ENCODE measurements at regions not wholly inside any gene's neighbourhood (a gene's known extent, or its start where the extent isn't known, plus 50 kb on each side); places are given as distances from the start of the nearest gene placed in this dataset.

GRCh38 chr3:193798051-193798450, 205.0 kb downstream of the OPA1 start:
- H3K79me2 ChIP-seq (ENCODE audit: control insufficient read depth, insufficient read depth, low read length): no peaks in the 10 kb centered on the region
- H2AFZ ChIP-seq (ENCODE audit: control insufficient read depth, low read length): no peak overlapping the region
- TF ChIP-seq CTCF (optimal IDR thresholded peaks at IDR 0.05 in 1 of 3, IDR thresholded peaks at IDR 0.05 in 1 of 3, conservative IDR thresholded peaks at IDR 0.05 in 1 of 3; ENCODE audit: extremely low read depth in 1 of 3, insufficient read depth in 2 of 3, low read length in 3 of 3): no peak
- TF ChIP-seq EZH2 (IDR thresholded peaks at IDR 0.05; ENCODE audit: low read length): no peak
- H3K9ac ChIP-seq (ENCODE audit: control insufficient read depth, extremely low read depth, insufficient read depth, low read length): no peak overlapping the region
- H3K27me3 ChIP-seq (ENCODE audit: control insufficient read depth, extremely low read depth, insufficient read depth, low read length): peaks cover 6% of the 10 kb centered on the region
- no peak overlapping the region for H3K4me3 ChIP-seq (ENCODE audit: control insufficient read depth in 2 of 3, extremely low read depth in 1 of 3, insufficient read depth in 2 of 3, low read depth in 1 of 3, low read length in 3 of 3)
- no peaks in the 10 kb centered on the region for H3K36me3 ChIP-seq (ENCODE audit: control insufficient read depth in 2 of 2, extremely low read depth in 1 of 2, insufficient read depth in 2 of 2, low read length in 2 of 2)
- H4K20me1 ChIP-seq (ENCODE audit: control insufficient read depth, extremely low read depth, insufficient read depth, low read length): no peaks in the 10 kb centered on the region
- no peaks in the 10 kb centered on the region for H3K9me3 ChIP-seq (ENCODE audit: control insufficient read depth, low read depth, low read length)
- DNase-seq (ENCODE audit: low read depth, low spot score): no peak
- H3K27ac ChIP-seq (ENCODE audit: control insufficient read depth, insufficient read depth, low read length): no peak overlapping the region
- H3K4me2 ChIP-seq (ENCODE audit: control insufficient read depth, extremely low read depth, insufficient read depth, low read depth, low read length): no peak overlapping the region
- H3K4me1 ChIP-seq (ENCODE audit: control insufficient read depth, extremely low read depth, insufficient read depth, low read length): no peaks in the 10 kb centered on the region
- dilution Hi-C loops (cut with MboI; ENCODE audit: extremely low pct_ligation_motif_present, low sequenced_read_pairs): no loop called here
- H3K9me1 ChIP-seq (ENCODE audit: control insufficient read depth, extremely low read depth, insufficient read depth, low read length): no peaks in the 10 kb centered on the region
- FAIRE-seq: no peak

GRCh38 chr3:193800138-193801043, 207.4 kb downstream of the OPA1 start:
- DNase-seq (ENCODE audit: low read depth, low spot score): no peak
- dilution Hi-C loops (cut with MboI; ENCODE audit: extremely low pct_ligation_motif_present, low sequenced_read_pairs): no loop called here

More at GRCh38 chr3:193800138-193801043, 207.4 kb downstream of the OPA1 start:
- Histone ChIP-seq H3K9me1 (ENCODE audit: control insufficient read depth, extremely low read depth, insufficient read depth, low read length) (no peaks in the 10 kb centered on the region), H3K27ac (ENCODE audit: control insufficient read depth, insufficient read depth, low read length) (no peak overlapping the region), H2AFZ (ENCODE audit: control insufficient read depth, low read length) (no peak overlapping the region), H4K20me1 (ENCODE audit: control insufficient read depth, extremely low read depth, insufficient read depth, low read length) (no peaks in the 10 kb centered on the region), H3K9ac (ENCODE audit: control insufficient read depth, extremely low read depth, insufficient read depth, low read length) (no peak overlapping the region), H3K9me3 (ENCODE audit: control insufficient read depth, low read depth, low read length) (no peaks in the 10 kb centered on the region), H3K4me1 (ENCODE audit: control insufficient read depth, extremely low read depth, insufficient read depth, low read length) (no peaks in the 10 kb centered on the region), H3K36me3 (ENCODE audit: control insufficient read depth in 2 of 2, extremely low read depth in 1 of 2, insufficient read depth in 2 of 2, low read length in 2 of 2) (no peaks in the 10 kb centered on the region), H3K4me3 (ENCODE audit: control insufficient read depth in 2 of 3, extremely low read depth in 1 of 3, insufficient read depth in 2 of 3, low read depth in 1 of 3, low read length in 3 of 3) (no peak overlapping the region), H3K79me2 (ENCODE audit: control insufficient read depth, insufficient read depth, low read length) (no peaks in the 10 kb centered on the region), H3K4me2 (ENCODE audit: control insufficient read depth, extremely low read depth, insufficient read depth, low read depth, low read length) (no peak overlapping the region), H3K27me3 (ENCODE audit: control insufficient read depth, extremely low read depth, insufficient read depth, low read length) (no peaks in the 10 kb centered on the region)
- TF ChIP-seq EZH2 (IDR thresholded peaks at IDR 0.05; ENCODE audit: low read length) (no peak), CTCF (optimal IDR thresholded peaks at IDR 0.05 in 1 of 3, IDR thresholded peaks at IDR 0.05 in 1 of 3, conservative IDR thresholded peaks at IDR 0.05 in 1 of 3; ENCODE audit: extremely low read depth in 1 of 3, insufficient read depth in 2 of 3, low read length in 3 of 3) (no peak)
- no peak for FAIRE-seq

Measured in keratinocyte (primary cell).